Erythroblast (primary cell): ENCODE measurements at regions not wholly inside any gene's neighbourhood (a gene's known extent, or its start where the extent isn't known, plus 50 kb on each side); places are given as distances from the start of the nearest gene placed in this dataset.

ENCODE experiments used
- GATA1 ChIP-seq: IDR thresholded peaks from 2 replicates; pipeline ENCODE4 v1.6.1; 2011; ENCODE audit warnings: low read depth, mild to moderate bottlenecking, control low read depth, low read length, moderate library complexity
- POLR2A ChIP-seq: IDR thresholded peaks from 2 replicates; pipeline ENCODE4 v1.6.1; 2011; ENCODE audit warnings: mild to moderate bottlenecking, low read length

DNA sequence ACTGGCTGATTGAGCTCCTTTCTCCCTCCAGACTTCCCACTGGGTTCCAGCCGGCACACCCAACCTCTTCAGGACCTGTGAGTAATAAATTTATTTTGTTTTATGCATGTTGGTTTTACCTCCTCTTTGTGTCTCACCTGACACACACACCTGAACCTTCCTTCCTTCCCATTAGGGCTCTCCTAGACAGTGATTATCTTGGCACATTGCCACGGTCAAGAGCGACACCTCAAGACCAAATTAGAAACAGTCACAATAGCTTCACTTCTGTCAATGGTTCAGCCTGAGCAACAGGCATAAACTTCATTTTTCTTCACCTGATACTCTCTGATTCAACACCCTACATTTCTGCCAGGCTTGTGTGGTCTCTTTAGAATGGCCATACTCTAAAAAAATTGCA lies 296.3 kb upstream of the SMARCA2 start:
- TF ChIP-seq POLR2A = no peak
- no peak for TF ChIP-seq GATA1
